KBM-7 (cell line): ENCODE measurements at regions not wholly inside any gene's neighbourhood (a gene's known extent, or its start where the extent isn't known, plus 50 kb on each side); places are given as distances from the start of the nearest gene placed in this dataset.
"Not testable (repeated sequence)": the region's sequence is repeated elsewhere in the genome, so short reads cannot be mapped to it uniquely, and the experiment has no call there.

ENCODE experiments used
- DNase-seq: peaks from one replicate; pipeline ENCODE4 v3.0.0-alpha.2; 2015
- in situ Hi-C: fragments of 300-500 bp; cut with MboI; formaldehyde crosslinking; loops from 2 replicates; pipeline ENCODE4 v1.14.3; 2020; ENCODE audit warnings: low sequenced_read_pairs, low pct_unique_long_range_greater_than_20kb, mixed read lengths

GRCh38 chr18:1357724-1358123 lies 453.1 kb downstream of the ADCYAP1 start:
- no peak for DNase-seq
- in situ Hi-C loops: no loop called here

GRCh38 chr18:1361936-1362335 lies 457.3 kb downstream of the ADCYAP1 start:
- no peak for DNase-seq
- in situ Hi-C loops: no loop called here

GRCh38 chr18:1370552-1370951 lies 465.9 kb downstream of the ADCYAP1 start:
- DNase-seq: no peak

GRCh38 chr18:1371724-1372123 lies 467.1 kb downstream of the ADCYAP1 start:
- in situ Hi-C loops: no loop called here
- no peak for DNase-seq

More at GRCh38 chr18:1370552-1370951, 465.9 kb downstream of the ADCYAP1 start:
- in situ Hi-C loops: no loop called here

GRCh38 chr18:1383465-1383864 lies 478.8 kb downstream of the ADCYAP1 start:
- DNase-seq: no peak
- in situ Hi-C loops: no loop called here

- in situ Hi-C loops: not testable (repeated sequence)
Measured at GRCh38 chr18:1388468-1388867, 483.8 kb downstream of the ADCYAP1 start.

GRCh38 chr18:1392046-1392445 lies 487.4 kb downstream of the ADCYAP1 start:
- DNase-seq: no peak
- in situ Hi-C loops: no loop called here

More at GRCh38 chr18:1388468-1388867, 483.8 kb downstream of the ADCYAP1 start:
- DNase-seq: not testable (repeated sequence)

GRCh38 chr18:1392865-1393734 lies 488.4 kb downstream of the ADCYAP1 start:
- in situ Hi-C loops: no loop called here
- no peak for DNase-seq

GRCh38 chr18:1393929-1394328 lies 489.3 kb downstream of the ADCYAP1 start:
- no peak for DNase-seq
- in situ Hi-C loops: no loop called here

GRCh38 chr18:1394426-1394825 lies 489.8 kb downstream of the ADCYAP1 start:
- in situ Hi-C loops: no loop called here
- no peak for DNase-seq

GRCh38 chr18:1394966-1395365 lies 490.3 kb downstream of the ADCYAP1 start:
- no peak for DNase-seq
- in situ Hi-C loops: no loop called here

GRCh38 chr18:1408376-1408775 lies 503.7 kb downstream of the ADCYAP1 start:
- DNase-seq: no peak
- in situ Hi-C loops: no loop called here

GRCh38 chr18:1412655-1413322 lies 508.1 kb downstream of the ADCYAP1 start:
- in situ Hi-C loops: no loop called here
- DNase-seq: no peak

- DNase-seq: no peak
- in situ Hi-C loops: no loop called here
Measured at GRCh38 chr18:1413323-1413675, 508.6 kb downstream of the ADCYAP1 start.

GRCh38 chr18:1416074-1416473 lies 511.4 kb downstream of the ADCYAP1 start:
- DNase-seq: no peak
- in situ Hi-C loops: no loop called here

GRCh38 chr18:1421502-1421901 lies 516.8 kb downstream of the ADCYAP1 start:
- in situ Hi-C loops: no loop called here
- DNase-seq: no peak

- in situ Hi-C loops: no loop called here
- DNase-seq: no peak
Measured at GRCh38 chr18:1422634-1423033, 518.0 kb downstream of the ADCYAP1 start.

GRCh38 chr18:1425679-1426078 lies 521.0 kb downstream of the ADCYAP1 start:
- DNase-seq: no peak
- in situ Hi-C loops: no loop called here

- no peak for DNase-seq
- in situ Hi-C loops: no loop called here
Measured at GRCh38 chr18:1435487-1435886, 530.8 kb downstream of the ADCYAP1 start.

GRCh38 chr18:1436199-1436598 lies 531.5 kb downstream of the ADCYAP1 start:
- DNase-seq: no peak
- in situ Hi-C loops: no loop called here
